Neural crest cell (in vitro differentiated cells): ENCODE measurements at regions not wholly inside any gene's neighbourhood (a gene's known extent, or its start where the extent isn't known, plus 50 kb on each side); places are given as distances from the start of the nearest gene placed in this dataset.

ENCODE experiments used
- DNase-seq: peaks from one replicate; pipeline ENCODE4 v3.0.0; 2021; ENCODE audit warnings: low read depth, mixed read lengths, low spot score
- H3K27ac Mint-ChIP-seq: one replicate; pipeline ENCODE4 v1.8.0; 2021; ENCODE audit warnings: mild to moderate bottlenecking, mixed read lengths; ENCODE audit not compliant: unreplicated experiment
- H3K27me3 Mint-ChIP-seq: 2 replicates; pipeline ENCODE4 v1.8.0; 2021; ENCODE audit warnings: low read depth, mild to moderate bottlenecking, mixed read lengths
- H3K36me3 Mint-ChIP-seq: 2 replicates; pipeline ENCODE4 v1.8.0; 2021; ENCODE audit warnings: low read depth, mild to moderate bottlenecking, mixed read lengths
- H3K4me1 Mint-ChIP-seq: 2 replicates; pipeline ENCODE4 v1.8.0; 2021; ENCODE audit warnings: mixed read lengths
- H3K4me3 Mint-ChIP-seq: one replicate; pipeline ENCODE4 v1.8.0; 2021; ENCODE audit warnings: mild to moderate bottlenecking, mixed read lengths
- H3K9me3 Mint-ChIP-seq: 2 replicates; pipeline ENCODE4 v1.8.0; 2021; ENCODE audit warnings: mixed read lengths
- CTCF ChIP-seq: fragments of 200-600 bp; sonication (generic); conservative IDR thresholded peaks from 2 replicates; pipeline ENCODE4 v1.5.0; 2021; ENCODE audit warnings: antibody characterized with exemption, mild to moderate bottlenecking

DNA sequence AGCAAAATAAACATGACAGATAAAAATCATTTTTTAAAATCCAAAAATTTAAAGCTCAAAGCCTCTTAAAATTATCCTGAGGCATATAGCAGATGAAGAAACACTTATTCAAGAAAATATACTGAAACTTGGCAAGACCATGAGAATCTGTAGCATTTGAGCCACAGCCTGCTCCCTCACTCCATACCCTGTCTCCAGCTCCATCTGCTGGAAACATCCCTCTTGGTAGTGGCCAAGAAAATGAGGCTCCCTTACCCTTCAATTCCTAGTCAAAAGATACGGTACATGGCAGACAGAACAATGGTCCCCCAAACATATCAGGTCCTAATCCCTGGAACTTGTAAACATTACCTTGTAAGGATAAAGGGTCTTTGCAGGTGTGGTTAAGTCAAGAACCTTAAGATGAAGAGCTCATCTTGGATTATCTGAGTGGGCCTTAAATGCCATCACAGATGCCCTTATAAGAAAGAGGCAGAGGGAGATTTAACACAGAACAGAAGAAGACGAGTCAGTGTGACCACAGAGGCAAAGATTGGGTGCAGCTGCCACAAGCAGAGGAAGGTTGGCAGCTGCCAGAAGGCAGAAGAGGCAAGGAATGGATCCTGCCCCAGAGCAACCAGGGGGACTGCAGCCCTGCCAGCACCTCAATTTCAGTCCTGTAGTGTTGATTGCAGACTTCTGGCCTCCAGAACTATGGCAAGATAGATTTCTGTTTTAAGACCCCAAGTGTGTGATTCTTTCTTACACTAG lies 149.4 kb downstream of the ZNF248 start:
- Mint-ChIP-seq H3K9me3 (peaks cover 4% of the 10 kb centered on the region), H3K4me3 (no peak overlapping the region), H3K27ac (no peak overlapping the region), H3K4me1 (no peaks in the 10 kb centered on the region), H3K27me3 (no peaks in the 10 kb centered on the region), H3K36me3 (peaks cover 4% of the 10 kb centered on the region)
- no peak for DNase-seq
- no peak for TF ChIP-seq CTCF

- no peak for TF ChIP-seq CTCF
- Mint-ChIP-seq H3K4me1 (no peaks in the 10 kb centered on the region), H3K27ac (no peak overlapping the region), H3K27me3 (no peaks in the 10 kb centered on the region), H3K9me3 (peaks cover 6% of the 10 kb centered on the region), H3K36me3 (peaks cover 4% of the 10 kb centered on the region), H3K4me3 (no peak overlapping the region)
- DNase-seq = no peak
Measured at GRCh38 chr10:37704566-37704965, 152.8 kb downstream of the ZNF248 start.

DNA sequence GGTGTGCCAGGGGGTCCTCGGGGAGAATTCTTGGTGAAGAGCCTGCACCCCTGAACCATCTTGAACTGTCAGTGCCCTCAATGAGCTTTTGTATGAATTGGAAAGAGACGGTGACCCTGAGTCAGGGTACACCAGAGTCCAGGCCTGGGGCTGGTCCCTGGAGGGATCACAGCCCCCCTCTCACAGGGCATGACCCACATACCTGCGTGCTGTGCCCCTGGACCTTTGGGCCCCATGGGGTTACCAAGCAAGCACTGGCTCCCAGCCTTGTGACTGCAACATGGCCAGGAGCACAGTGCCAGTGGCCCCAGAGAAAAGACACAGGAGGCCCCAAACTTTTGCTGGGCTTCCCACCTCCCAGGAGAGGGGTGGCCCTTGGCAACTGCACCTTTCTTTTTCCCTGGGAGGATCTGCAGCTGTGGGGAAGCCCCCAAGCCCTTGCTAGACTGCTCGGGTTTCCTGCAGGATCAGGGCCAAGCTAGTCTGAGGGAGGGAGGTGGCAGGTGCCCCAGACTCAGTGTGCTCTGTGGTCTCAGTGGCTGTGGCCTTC lies 153.5 kb downstream of the ZNF248 start:
- Mint-ChIP-seq H3K4me1 (no peaks in the 10 kb centered on the region), H3K36me3 (peaks cover 4% of the 10 kb centered on the region), H3K4me3 (no peak overlapping the region), H3K27me3 (no peaks in the 10 kb centered on the region), H3K9me3 (peaks cover 8% of the 10 kb centered on the region), H3K27ac (no peak overlapping the region)
- TF ChIP-seq CTCF = no peak
- no peak for DNase-seq

DNA sequence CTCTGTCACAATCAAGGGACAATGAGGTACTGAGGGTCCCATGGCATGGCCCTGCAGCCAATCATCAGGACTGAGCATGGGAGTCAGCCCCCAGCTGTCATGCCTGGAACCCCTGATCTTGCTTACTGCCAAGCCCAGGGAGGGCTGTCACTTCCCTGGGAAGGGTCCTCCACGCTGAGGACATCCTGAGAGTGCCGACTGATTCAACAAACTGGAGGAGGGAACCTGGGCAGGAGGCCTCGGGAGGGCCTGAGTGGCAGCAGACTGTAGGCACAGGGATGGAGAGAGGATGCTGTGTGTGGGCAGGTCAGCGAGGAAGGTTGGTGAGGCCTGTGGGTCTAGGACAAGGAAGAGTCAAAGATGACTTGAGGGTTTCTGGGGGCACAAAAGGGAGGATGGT lies 154.3 kb downstream of the ZNF248 start:
- no peak overlapping the region for H3K4me3 Mint-ChIP-seq
- no peak overlapping the region for H3K27ac Mint-ChIP-seq
- peaks cover 8% of the 10 kb centered on the region for H3K9me3 Mint-ChIP-seq
- no peaks in the 10 kb centered on the region for H3K27me3 Mint-ChIP-seq
- no peaks in the 10 kb centered on the region for H3K4me1 Mint-ChIP-seq
- DNase-seq = no peak
- no peak for TF ChIP-seq CTCF
- H3K36me3 Mint-ChIP-seq = peaks cover 4% of the 10 kb centered on the region

- no peaks in the 10 kb centered on the region for H3K27me3 Mint-ChIP-seq
- DNase-seq = no peak
- no peak overlapping the region for H3K4me3 Mint-ChIP-seq
- TF ChIP-seq CTCF = no peak
- H3K9me3 Mint-ChIP-seq = peaks cover 8% of the 10 kb centered on the region
- H3K27ac Mint-ChIP-seq = no peak overlapping the region
- H3K4me1 Mint-ChIP-seq = no peaks in the 10 kb centered on the region
- peaks cover 4% of the 10 kb centered on the region for H3K36me3 Mint-ChIP-seq
Measured at GRCh38 chr10:37701781-37702493, 155.5 kb downstream of the ZNF248 start.
